Ishikawa (cell line): ENCODE measurements at regions not wholly inside any gene's neighbourhood (a gene's known extent, or its start where the extent isn't known, plus 50 kb on each side); places are given as distances from the start of the nearest gene placed in this dataset.

Source experiments
- CEBPB ChIP-seq: IDR thresholded peaks from 2 replicates; pipeline ENCODE4 v1.6.1; 2012
- CREB1 ChIP-seq: IDR thresholded peaks from 2 replicates; pipeline ENCODE4 v1.6.1; 2012; ENCODE audit warnings: low read depth
- EGR1 ChIP-seq: IDR thresholded peaks from 2 replicates; pipeline ENCODE4 v1.6.1; 2012
- FOXM1 ChIP-seq: IDR thresholded peaks from 2 replicates; pipeline ENCODE4 v1.6.1; 2012; ENCODE audit warnings: low read depth, borderline replicate concordance
- MAX ChIP-seq: IDR thresholded peaks from 2 replicates; pipeline ENCODE4 v1.6.1; 2012
- RAD21 ChIP-seq: IDR thresholded peaks from 2 replicates; pipeline ENCODE4 v1.6.1; 2012; ENCODE audit warnings: low read depth
- REST ChIP-seq: IDR thresholded peaks from 2 replicates; pipeline ENCODE4 v1.6.1; 2012; ENCODE audit warnings: low read depth, mild to moderate bottlenecking
- TAF1 ChIP-seq: IDR thresholded peaks from 2 replicates; pipeline ENCODE4 v1.6.1; 2012; ENCODE audit warnings: low read depth, mild to moderate bottlenecking
- TCF12 ChIP-seq: IDR thresholded peaks from 2 replicates; pipeline ENCODE4 v1.6.1; 2012; ENCODE audit warnings: low read depth
- USF1 ChIP-seq: IDR thresholded peaks from 2 replicates; pipeline ENCODE4 v1.6.1; 2012
- YY1 ChIP-seq: IDR thresholded peaks from 2 replicates; pipeline ENCODE4 v1.6.1; 2012; ENCODE audit warnings: low read depth

- TF ChIP-seq USF1 (no peak), MAX (no peak), CEBPB (no peak), EGR1 (no peak), TAF1 (no peak), YY1 (no peak), RAD21 (no peak), REST (no peak), CREB1 (no peak), FOXM1 (no peak), TCF12 (no peak)
Observed at GRCh38 chr13:110042253-110042950, 256.0 kb upstream of the IRS2 start.
